ENCODE measurements at regions not wholly inside any gene's neighbourhood (a gene's known extent, or its start where the extent isn't known, plus 50 kb on each side); places are given as distances from the start of the nearest gene placed in this dataset.

- H3K4me3 ChIP-seq (ENCODE audit: low read depth, low read length): no peak overlapping the region
- DNase-seq (ENCODE audit: low read depth): no peak
- TF ChIP-seq MAX (IDR thresholded peaks at IDR 0.05; ENCODE audit: low read depth, low read length) (no peak), CTCF (IDR thresholded peaks at IDR 0.05; ENCODE audit: low read depth, low read length) (no peak), POLR2A (IDR thresholded peaks at IDR 0.05; ENCODE audit: extremely low read depth, insufficient read length) (no peak), MYC (IDR thresholded peaks at IDR 0.05; ENCODE audit: low read depth, low read length) (no peak)
These were observed 171.4 kb upstream of the SLC30A5 start for GRCh38 chr5:68922172-68922987.

GRCh38 chr5:68924481-68925145, 169.2 kb upstream of the SLC30A5 start:
- no peak for DNase-seq (ENCODE audit: low read depth)
- H3K4me3 ChIP-seq (ENCODE audit: low read depth, low read length): no peak overlapping the region
- no peak for TF ChIP-seq MYC (IDR thresholded peaks at IDR 0.05; ENCODE audit: low read depth, low read length)
- TF ChIP-seq POLR2A (IDR thresholded peaks at IDR 0.05; ENCODE audit: extremely low read depth, insufficient read length): no peak
- TF ChIP-seq MAX (IDR thresholded peaks at IDR 0.05; ENCODE audit: low read depth, low read length): no peak
- no peak for TF ChIP-seq CTCF (IDR thresholded peaks at IDR 0.05; ENCODE audit: low read depth, low read length)

- no peak for DNase-seq (ENCODE audit: low read depth)
- no peak overlapping the region for H3K4me3 ChIP-seq (ENCODE audit: low read depth, low read length)
- TF ChIP-seq MYC (IDR thresholded peaks at IDR 0.05; ENCODE audit: low read depth, low read length) (no peak), CTCF (IDR thresholded peaks at IDR 0.05; ENCODE audit: low read depth, low read length) (no peak), MAX (IDR thresholded peaks at IDR 0.05; ENCODE audit: low read depth, low read length) (no peak), POLR2A (IDR thresholded peaks at IDR 0.05; ENCODE audit: extremely low read depth, insufficient read length) (no peak)
These were observed 165.1 kb upstream of the SLC30A5 start for GRCh38 chr5:68928617-68929302.

GRCh38 chr5:68930139-68930538, 163.7 kb upstream of the SLC30A5 start:
- no peak overlapping the region for H3K4me3 ChIP-seq (ENCODE audit: low read depth, low read length)
- DNase-seq (ENCODE audit: low read depth): no peak
- no peak for TF ChIP-seq POLR2A (IDR thresholded peaks at IDR 0.05; ENCODE audit: extremely low read depth, insufficient read length)
- no peak for TF ChIP-seq MAX (IDR thresholded peaks at IDR 0.05; ENCODE audit: low read depth, low read length)
- no peak for TF ChIP-seq CTCF (IDR thresholded peaks at IDR 0.05; ENCODE audit: low read depth, low read length)
- no peak for TF ChIP-seq MYC (IDR thresholded peaks at IDR 0.05; ENCODE audit: low read depth, low read length)

GRCh38 chr5:68932830-68933434, 160.9 kb upstream of the SLC30A5 start:
- no peak overlapping the region for H3K4me3 ChIP-seq (ENCODE audit: low read depth, low read length)
- TF ChIP-seq MYC (IDR thresholded peaks at IDR 0.05; ENCODE audit: low read depth, low read length) (no peak), POLR2A (IDR thresholded peaks at IDR 0.05; ENCODE audit: extremely low read depth, insufficient read length) (no peak), CTCF (IDR thresholded peaks at IDR 0.05; ENCODE audit: low read depth, low read length) (no peak), MAX (IDR thresholded peaks at IDR 0.05; ENCODE audit: low read depth, low read length) (no peak)
- peak; percentile 53 for DNase-seq (ENCODE audit: low read depth)
